ENCODE measurements at regions not wholly inside any gene's neighbourhood (a gene's known extent, or its start where the extent isn't known, plus 50 kb on each side); places are given as distances from the start of the nearest gene placed in this dataset.

- Histone ChIP-seq H3F3A (ENCODE audit: insufficient read depth) (no peaks in the 10 kb centered on the region), H3K4me3 (ENCODE audit: insufficient read depth, low read length, poor library complexity, severe bottlenecking) (no peak overlapping the region), H3K79me2 (ENCODE audit: insufficient read depth, low read length) (no peaks in the 10 kb centered on the region), H4K20me1 (ENCODE audit: low read depth, low read length) (no peaks in the 10 kb centered on the region), H3K9me2 (replicated peaks; ENCODE audit: insufficient read depth, low read length) (no peaks in the 10 kb centered on the region; the same call in 1 of the 2 replicates), H3K9ac (ENCODE audit: low read length) (no peak overlapping the region), H3K27me3 (ENCODE audit: low read length) (no peaks in the 10 kb centered on the region), H2AFZ (ENCODE audit: low read depth, low read length, severe bottlenecking) (no peak overlapping the region), H3K9me3 (ENCODE audit: insufficient read depth, low read length) (no peaks in the 10 kb centered on the region), H3K4me2 (ENCODE audit: low read depth, low read length, poor library complexity, severe bottlenecking) (no peak overlapping the region), H3K27ac (ENCODE audit: low read depth, low read length) (no peak overlapping the region), H3K36me3 (ENCODE audit: low read length) (no peaks in the 10 kb centered on the region)
- no peak for TF ChIP-seq CTCF (IDR thresholded peaks at IDR 0.05; ENCODE audit: insufficient read depth, low read length, poor library complexity, severe bottlenecking)
- TF ChIP-seq EZH2phosphoT487 (conservative IDR thresholded peaks at IDR 0.05; ENCODE audit: low read length): no peak
Measured at GRCh38 chr15:47568030-47568429, 149.3 kb upstream of the SEMA6D start.

- TF ChIP-seq EZH2phosphoT487 (conservative IDR thresholded peaks at IDR 0.05; ENCODE audit: low read length) (no peak), CTCF (IDR thresholded peaks at IDR 0.05; ENCODE audit: insufficient read depth, low read length, poor library complexity, severe bottlenecking) (no peak)
- H3K9me2 ChIP-seq (replicated peaks; ENCODE audit: insufficient read depth, low read length): no peaks in the 10 kb centered on the region; the same call in 1 of the 2 replicates
- H4K20me1 ChIP-seq (ENCODE audit: low read depth, low read length): no peaks in the 10 kb centered on the region
- H3K9me3 ChIP-seq (ENCODE audit: insufficient read depth, low read length): no peaks in the 10 kb centered on the region
- no peak overlapping the region for H3K4me2 ChIP-seq (ENCODE audit: low read depth, low read length, poor library complexity, severe bottlenecking)
- H3K27ac ChIP-seq (ENCODE audit: low read depth, low read length): no peak overlapping the region
- no peak overlapping the region for H3K4me3 ChIP-seq (ENCODE audit: insufficient read depth, low read length, poor library complexity, severe bottlenecking)
- H3K9ac ChIP-seq (ENCODE audit: low read length): no peak overlapping the region
- H3K79me2 ChIP-seq (ENCODE audit: insufficient read depth, low read length): no peaks in the 10 kb centered on the region
- H3K36me3 ChIP-seq (ENCODE audit: low read length): no peaks in the 10 kb centered on the region
- no peaks in the 10 kb centered on the region for H3F3A ChIP-seq (ENCODE audit: insufficient read depth)
- no peak overlapping the region for H2AFZ ChIP-seq (ENCODE audit: low read depth, low read length, severe bottlenecking)
- no peaks in the 10 kb centered on the region for H3K27me3 ChIP-seq (ENCODE audit: low read length)
Measured at GRCh38 chr15:47570044-47570443, 147.3 kb upstream of the SEMA6D start.

GRCh38 chr15:47570451-47570850, 146.9 kb upstream of the SEMA6D start:
- Histone ChIP-seq H3K9me3 (ENCODE audit: insufficient read depth, low read length) (no peaks in the 10 kb centered on the region), H3K9me2 (replicated peaks; ENCODE audit: insufficient read depth, low read length) (no peaks in the 10 kb centered on the region; the same call in 1 of the 2 replicates), H3F3A (ENCODE audit: insufficient read depth) (no peaks in the 10 kb centered on the region), H3K36me3 (ENCODE audit: low read length) (no peaks in the 10 kb centered on the region), H3K27ac (ENCODE audit: low read depth, low read length) (no peak overlapping the region), H2AFZ (ENCODE audit: low read depth, low read length, severe bottlenecking) (no peak overlapping the region), H3K27me3 (ENCODE audit: low read length) (no peaks in the 10 kb centered on the region), H3K4me2 (ENCODE audit: low read depth, low read length, poor library complexity, severe bottlenecking) (no peak overlapping the region), H3K4me3 (ENCODE audit: insufficient read depth, low read length, poor library complexity, severe bottlenecking) (no peak overlapping the region), H3K79me2 (ENCODE audit: insufficient read depth, low read length) (no peaks in the 10 kb centered on the region), H4K20me1 (ENCODE audit: low read depth, low read length) (no peaks in the 10 kb centered on the region), H3K9ac (ENCODE audit: low read length) (no peak overlapping the region)
- TF ChIP-seq CTCF (IDR thresholded peaks at IDR 0.05; ENCODE audit: insufficient read depth, low read length, poor library complexity, severe bottlenecking): no peak
- TF ChIP-seq EZH2phosphoT487 (conservative IDR thresholded peaks at IDR 0.05; ENCODE audit: low read length): no peak

Data from SU-DHL-6 (cell line).